Endodermal cell (in vitro differentiated cells): ENCODE measurements at regions not wholly inside any gene's neighbourhood (a gene's known extent, or its start where the extent isn't known, plus 50 kb on each side); places are given as distances from the start of the nearest gene placed in this dataset.

Source experiments
- DNase-seq: peaks from one replicate; pipeline ENCODE4 v3.0.0-alpha.2; 2017
- H3K27ac ChIP-seq: 2 replicates; pipeline ENCODE4 v1.5.1; 2013; ENCODE audit warnings: mild to moderate bottlenecking, low read depth, low read length, moderate library complexity
- H3K27me3 ChIP-seq: 2 replicates; pipeline ENCODE4 v1.6.1; 2013; ENCODE audit warnings: mild to moderate bottlenecking, low read length, moderate library complexity; ENCODE audit not compliant: insufficient read depth, control insufficient read depth, poor library complexity, severe bottlenecking
- H3K36me3 ChIP-seq: 2 replicates; pipeline ENCODE4 v1.7.0; 2013; ENCODE audit warnings: mild to moderate bottlenecking, low read length, moderate library complexity; ENCODE audit not compliant: control insufficient read depth, insufficient read depth
- H3K4me1 ChIP-seq: one replicate; pipeline ENCODE4 v1.7.0; 2013; ENCODE audit warnings: low read length; ENCODE audit not compliant: control insufficient read depth, insufficient read depth
- H3K4me3 ChIP-seq: 2 replicates; pipeline ENCODE4 v1.5.1; 2013; ENCODE audit warnings: mild to moderate bottlenecking, low read length, moderate library complexity
- H3K9ac ChIP-seq: 2 replicates; pipeline ENCODE4 v1.6.1; 2013; ENCODE audit warnings: mild to moderate bottlenecking, low read length, moderate library complexity; ENCODE audit not compliant: poor library complexity, severe bottlenecking; ENCODE audit errors: extremely low read depth
- H3K9me3 ChIP-seq: 2 replicates; pipeline ENCODE4 v1.6.1; 2013; ENCODE audit warnings: mild to moderate bottlenecking, low read length, moderate library complexity; ENCODE audit not compliant: control insufficient read depth
- H3K27ac Mint-ChIP-seq: 2 replicates; pipeline ENCODE4 v1.8.0; 2020; ENCODE audit warnings: mixed read lengths
- H3K27me3 Mint-ChIP-seq: 2 replicates; pipeline ENCODE4 v1.8.0; 2021; ENCODE audit warnings: mild to moderate bottlenecking, mixed read lengths; ENCODE audit not compliant: insufficient read depth
- H3K36me3 Mint-ChIP-seq: 2 replicates; pipeline ENCODE4 v1.8.0; 2020; ENCODE audit warnings: low read depth, mixed read lengths
- H3K4me1 Mint-ChIP-seq: 2 replicates; pipeline ENCODE4 v1.8.0; 2020; ENCODE audit warnings: mixed read lengths
- H3K4me3 Mint-ChIP-seq: 2 replicates; pipeline ENCODE4 v1.8.0; 2020; ENCODE audit warnings: mild to moderate bottlenecking, moderate library complexity, mixed read lengths
- H3K9me3 Mint-ChIP-seq: 2 replicates; pipeline ENCODE4 v1.8.0; 2020; ENCODE audit warnings: mild to moderate bottlenecking, mixed read lengths
- WGBS, 2 experiments: methylation state at CpG; one replicate each; pipeline versions ENCODE4 v1.1.5 to v1.1.7; 2013; ENCODE audit warnings: missing lambda C conversion rate in 2 of 2, mixed read lengths in 1 of 2; ENCODE audit not compliant: insufficient coverage in 1 of 2, insufficient read length in 1 of 2; 5-methylcytosine and 5-hydroxymethylcytosine counted together
- TF ChIP-seq, protein P1 (sequence below): fragments of 200-600 bp; sonication (generic); conservative IDR thresholded peaks from 2 replicates; pipeline ENCODE4 v1.5.0; 2021; ENCODE audit warnings: antibody characterized with exemption, mild to moderate bottlenecking

DNA sequence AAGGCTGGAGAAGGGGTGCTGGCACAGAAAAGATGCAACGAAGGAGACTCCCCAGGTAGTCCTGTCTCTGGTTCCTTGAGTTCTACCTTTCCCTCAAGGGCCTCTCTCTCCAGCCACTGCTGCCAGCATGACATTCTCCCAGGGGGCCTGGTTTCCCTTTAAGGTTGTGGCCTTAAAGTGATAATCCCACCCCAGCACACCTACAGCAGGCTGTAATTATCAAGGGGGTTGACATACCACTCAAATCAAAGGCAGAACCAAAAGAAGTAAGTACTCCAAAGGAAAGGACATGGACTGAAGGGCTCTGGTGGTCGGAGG is 84.7 kb upstream of the KCNK12 start:
- no peak overlapping the region for H3K9ac ChIP-seq
- no peak overlapping the region for H3K4me3 ChIP-seq
- Mint-ChIP-seq H3K27me3 (no peaks in the 10 kb centered on the region), H3K4me1 (peaks cover 47% of the 10 kb centered on the region), H3K27ac (peak overlapping the region; percentile 57), H3K4me3 (no peak overlapping the region), H3K36me3 (no peaks in the 10 kb centered on the region), H3K9me3 (no peaks in the 10 kb centered on the region)
- no peaks in the 10 kb centered on the region for H3K36me3 ChIP-seq
- H3K9me3 ChIP-seq, result no peaks in the 10 kb centered on the region
- H3K27ac ChIP-seq, result no peak overlapping the region
- peaks cover 21% of the 10 kb centered on the region for H3K4me1 ChIP-seq
- H3K27me3 ChIP-seq, result no peaks in the 10 kb centered on the region
- TF ChIP-seq, protein P1, sequence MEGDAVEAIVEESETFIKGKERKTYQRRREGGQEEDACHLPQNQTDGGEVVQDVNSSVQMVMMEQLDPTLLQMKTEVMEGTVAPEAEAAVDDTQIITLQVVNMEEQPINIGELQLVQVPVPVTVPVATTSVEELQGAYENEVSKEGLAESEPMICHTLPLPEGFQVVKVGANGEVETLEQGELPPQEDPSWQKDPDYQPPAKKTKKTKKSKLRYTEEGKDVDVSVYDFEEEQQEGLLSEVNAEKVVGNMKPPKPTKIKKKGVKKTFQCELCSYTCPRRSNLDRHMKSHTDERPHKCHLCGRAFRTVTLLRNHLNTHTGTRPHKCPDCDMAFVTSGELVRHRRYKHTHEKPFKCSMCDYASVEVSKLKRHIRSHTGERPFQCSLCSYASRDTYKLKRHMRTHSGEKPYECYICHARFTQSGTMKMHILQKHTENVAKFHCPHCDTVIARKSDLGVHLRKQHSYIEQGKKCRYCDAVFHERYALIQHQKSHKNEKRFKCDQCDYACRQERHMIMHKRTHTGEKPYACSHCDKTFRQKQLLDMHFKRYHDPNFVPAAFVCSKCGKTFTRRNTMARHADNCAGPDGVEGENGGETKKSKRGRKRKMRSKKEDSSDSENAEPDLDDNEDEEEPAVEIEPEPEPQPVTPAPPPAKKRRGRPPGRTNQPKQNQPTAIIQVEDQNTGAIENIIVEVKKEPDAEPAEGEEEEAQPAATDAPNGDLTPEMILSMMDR, result no peak
- peak; percentile 53 for DNase-seq
- 79 to 93% methylated on average over 2 of the region's 2 CpGs for WGBS, 2 experiments

DNA sequence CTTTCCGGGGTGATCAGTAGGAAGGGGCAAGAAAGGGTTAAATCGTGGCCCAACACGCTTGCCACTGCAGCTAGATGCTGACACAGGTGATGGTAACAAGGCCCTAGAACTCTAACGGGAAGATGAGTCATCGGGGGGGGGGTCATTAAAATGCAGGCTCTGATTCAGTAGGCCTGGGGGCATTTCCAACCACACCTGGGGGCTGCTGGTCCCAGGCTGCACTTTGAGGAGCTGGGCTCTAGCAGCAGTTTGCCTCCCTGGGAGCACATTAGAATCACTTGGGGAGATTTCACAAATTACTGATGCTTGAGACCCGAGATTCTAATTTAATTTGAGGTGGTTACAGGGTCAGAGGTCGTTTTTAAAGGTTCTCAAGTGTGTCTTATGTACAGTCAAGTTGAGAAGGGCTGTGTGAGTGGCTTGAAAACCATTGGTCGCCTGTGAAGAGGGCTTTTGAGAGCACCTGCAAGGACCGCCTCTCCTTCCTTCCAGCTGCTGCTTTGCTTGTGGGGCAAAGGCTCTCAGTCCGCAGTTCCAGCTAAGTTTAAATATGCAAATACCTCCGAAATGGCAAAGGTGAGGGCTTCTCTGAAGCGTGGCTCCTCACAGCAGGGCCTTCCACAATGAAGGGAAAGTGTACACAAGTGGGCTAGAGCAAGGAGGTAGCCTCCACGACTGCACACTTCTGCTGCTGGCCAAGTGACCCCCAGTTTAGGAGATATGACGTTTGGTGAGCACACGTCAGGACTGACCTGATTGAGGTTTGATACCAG is 84.2 kb upstream of the KCNK12 start:
- Histone ChIP-seq H3K36me3 (no peaks in the 10 kb centered on the region), H3K4me3 (no peak overlapping the region), H3K27me3 (no peaks in the 10 kb centered on the region), H3K27ac (no peak overlapping the region), H3K4me1 (peaks cover 21% of the 10 kb centered on the region), H3K9ac (no peak overlapping the region), H3K9me3 (no peaks in the 10 kb centered on the region)
- Mint-ChIP-seq H3K36me3 (no peaks in the 10 kb centered on the region), H3K9me3 (no peaks in the 10 kb centered on the region), H3K4me1 (peaks cover 43% of the 10 kb centered on the region), H3K4me3 (no peak overlapping the region), H3K27ac (peak overlapping the region; percentile 57), H3K27me3 (no peaks in the 10 kb centered on the region)
- TF ChIP-seq, protein P1, result no peak
- 50 to 51% methylated on average over 10 to 15 of the region's 15 CpGs for WGBS, 2 experiments
- DNase-seq, result peak; percentile 71

DNA sequence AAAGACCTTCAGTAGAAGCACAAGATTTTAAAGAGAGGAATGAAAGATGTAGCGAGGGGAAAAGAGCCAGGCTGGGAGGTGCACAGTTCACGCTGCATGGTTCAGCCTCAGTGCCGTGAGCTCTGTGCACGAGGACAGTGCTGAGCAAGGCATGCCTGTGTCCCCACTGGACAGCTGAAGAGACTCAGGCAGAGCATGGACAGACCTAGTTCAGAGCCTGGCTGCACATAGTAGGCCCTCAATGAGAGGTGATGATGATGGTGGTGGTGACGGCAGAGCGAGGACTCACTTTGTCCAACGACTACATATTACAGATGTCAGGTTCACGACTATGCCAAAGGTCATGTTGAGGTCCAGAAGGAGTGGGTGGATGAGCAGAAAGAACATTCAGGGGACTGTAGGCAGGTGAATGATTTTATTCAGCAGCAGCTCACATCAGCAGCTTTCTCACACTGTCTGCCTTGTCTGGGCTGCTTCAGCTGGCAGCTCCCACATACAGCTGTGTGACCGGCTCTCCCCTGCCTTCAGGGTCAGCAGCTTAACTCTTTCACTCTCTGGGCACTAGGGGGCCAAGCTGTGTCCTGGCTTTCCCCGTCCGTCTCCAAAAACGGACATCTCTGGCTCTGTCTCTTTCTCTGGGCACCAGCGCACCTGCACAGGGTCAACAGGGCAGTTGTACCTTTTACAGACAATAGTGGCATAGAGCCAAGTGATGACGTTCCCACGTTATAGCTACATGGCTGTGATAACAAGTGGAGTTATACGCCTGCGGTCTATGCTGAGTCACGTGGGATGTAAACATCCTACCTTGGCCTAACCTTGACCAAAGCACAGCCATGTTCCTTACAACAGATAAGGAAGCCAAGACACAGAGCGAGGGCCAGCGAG is 83.4 kb upstream of the KCNK12 start:
- Histone ChIP-seq H3K9ac (no peak overlapping the region), H3K27me3 (no peaks in the 10 kb centered on the region), H3K4me3 (no peak overlapping the region), H3K27ac (no peak overlapping the region), H3K9me3 (peaks cover 7% of the 10 kb centered on the region), H3K4me1 (peaks cover 21% of the 10 kb centered on the region), H3K36me3 (no peaks in the 10 kb centered on the region)
- Mint-ChIP-seq H3K27me3 (no peaks in the 10 kb centered on the region), H3K9me3 (peaks cover 3% of the 10 kb centered on the region), H3K27ac (no peak overlapping the region), H3K4me1 (peaks cover 42% of the 10 kb centered on the region), H3K4me3 (no peak overlapping the region), H3K36me3 (no peaks in the 10 kb centered on the region)
- peak; percentile 84 for DNase-seq
- TF ChIP-seq, protein P1, result peak; percentile 82
- 78 to 80% methylated on average over 15 to 20 of the region's 20 CpGs for WGBS, 2 experiments
